ENCODE measurements at regions not wholly inside any gene's neighbourhood (a gene's known extent, or its start where the extent isn't known, plus 50 kb on each side); places are given as distances from the start of the nearest gene placed in this dataset.
"Not testable (repeated sequence)": the region's sequence is repeated elsewhere in the genome, so short reads cannot be mapped to it uniquely, and the experiment has no call there.

DNA sequence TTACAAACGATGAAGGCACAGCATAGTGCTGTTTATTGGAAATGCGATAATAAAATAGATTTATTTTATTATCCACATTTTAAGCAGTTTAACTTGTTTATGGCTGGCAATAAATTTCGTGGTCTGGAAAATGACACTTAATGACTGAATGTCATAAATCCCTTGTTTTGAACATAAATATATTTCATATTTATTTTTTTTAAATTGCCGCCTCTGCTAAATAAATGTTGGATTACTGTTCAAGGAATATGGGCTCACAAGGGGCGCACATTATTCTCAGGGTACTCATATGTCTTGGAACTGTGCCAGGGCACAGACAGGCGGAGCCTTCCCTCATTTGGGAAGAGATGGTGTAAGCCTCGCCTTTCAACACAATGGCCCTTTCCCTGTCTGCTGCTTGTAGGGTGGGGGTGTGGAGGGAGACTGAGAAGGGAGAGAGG, 134.3 kb downstream of the PXDC1 start:
- TF ChIP-seq, protein P1, sequence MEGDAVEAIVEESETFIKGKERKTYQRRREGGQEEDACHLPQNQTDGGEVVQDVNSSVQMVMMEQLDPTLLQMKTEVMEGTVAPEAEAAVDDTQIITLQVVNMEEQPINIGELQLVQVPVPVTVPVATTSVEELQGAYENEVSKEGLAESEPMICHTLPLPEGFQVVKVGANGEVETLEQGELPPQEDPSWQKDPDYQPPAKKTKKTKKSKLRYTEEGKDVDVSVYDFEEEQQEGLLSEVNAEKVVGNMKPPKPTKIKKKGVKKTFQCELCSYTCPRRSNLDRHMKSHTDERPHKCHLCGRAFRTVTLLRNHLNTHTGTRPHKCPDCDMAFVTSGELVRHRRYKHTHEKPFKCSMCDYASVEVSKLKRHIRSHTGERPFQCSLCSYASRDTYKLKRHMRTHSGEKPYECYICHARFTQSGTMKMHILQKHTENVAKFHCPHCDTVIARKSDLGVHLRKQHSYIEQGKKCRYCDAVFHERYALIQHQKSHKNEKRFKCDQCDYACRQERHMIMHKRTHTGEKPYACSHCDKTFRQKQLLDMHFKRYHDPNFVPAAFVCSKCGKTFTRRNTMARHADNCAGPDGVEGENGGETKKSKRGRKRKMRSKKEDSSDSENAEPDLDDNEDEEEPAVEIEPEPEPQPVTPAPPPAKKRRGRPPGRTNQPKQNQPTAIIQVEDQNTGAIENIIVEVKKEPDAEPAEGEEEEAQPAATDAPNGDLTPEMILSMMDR (IDR thresholded peaks at IDR 0.05) = no peak
- H3K27ac ChIP-seq = no peak overlapping the region
- DNase-seq = no peak
- no peak for ATAC-seq
- no peaks in the 10 kb centered on the region for H3K27me3 ChIP-seq (ENCODE audit: insufficient read depth in 3 of 3, low read length in 2 of 3)
- no peaks in the 10 kb centered on the region for H3K36me3 ChIP-seq (ENCODE audit: insufficient read depth in 1 of 2, low read depth in 1 of 2)
- WGBS, 3 donors = 57 to 65% (median 62%) methylated on average over 7 of the region's 7 CpGs
- no peaks in the 10 kb centered on the region for H3K9me3 ChIP-seq
- H3K4me1 ChIP-seq = no peaks in the 10 kb centered on the region
- intact Hi-C loops (cut with DNase I) = loop anchor here in 1 of 2 donors (10.0 kb wide), 1 partner anchor 342 kb away; no protein-coding TSS in a partner anchor
- H3K4me3 ChIP-seq = no peak overlapping the region

DNA sequence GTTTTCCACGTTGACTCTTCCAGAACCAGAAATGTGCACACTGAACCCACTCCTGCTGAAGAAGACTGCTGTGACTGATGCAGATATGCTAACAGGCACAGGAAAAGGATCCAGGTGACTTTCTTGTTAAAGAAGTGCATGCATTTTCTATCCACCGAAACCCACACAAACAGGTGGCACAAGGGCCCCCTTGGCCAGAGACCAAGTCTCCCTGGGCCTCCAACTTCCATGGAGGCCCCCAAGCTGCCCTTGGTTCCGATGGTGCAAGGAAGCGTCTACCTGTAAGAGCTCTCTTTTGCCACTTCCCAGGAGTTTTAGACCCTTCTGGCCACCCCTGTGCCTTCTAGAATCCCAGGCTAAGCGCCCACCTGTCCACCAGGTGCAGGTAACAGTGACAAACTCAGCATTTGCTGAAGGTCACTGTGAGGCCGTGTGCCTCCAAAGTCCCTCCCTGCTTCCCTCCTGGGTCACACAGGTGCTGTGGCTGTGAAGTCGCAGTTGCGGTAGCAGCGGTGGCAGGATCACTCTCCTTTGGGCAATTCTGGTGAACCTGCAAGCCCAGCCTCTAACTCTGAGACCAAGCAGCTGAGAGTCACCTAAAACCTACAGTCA, 134.8 kb downstream of the PXDC1 start:
- no peaks in the 10 kb centered on the region for H3K4me1 ChIP-seq
- H3K27ac ChIP-seq = no peak overlapping the region
- 74 to 83% (median 81%) methylated on average over 9 of the region's 9 CpGs for WGBS, 3 donors
- DNase-seq (no peak), ATAC-seq (no peak)
- TF ChIP-seq, protein P1 (IDR thresholded peaks at IDR 0.05) = no peak
- no peaks in the 10 kb centered on the region for H3K36me3 ChIP-seq (ENCODE audit: insufficient read depth in 1 of 2, low read depth in 1 of 2)
- intact Hi-C loops (cut with DNase I) = loop anchor here in 1 of 2 donors (10.0 kb wide), 1 partner anchor 342 kb away; no protein-coding TSS in a partner anchor
- H3K4me3 ChIP-seq = no peak overlapping the region
- H3K9me3 ChIP-seq = no peaks in the 10 kb centered on the region
- no peaks in the 10 kb centered on the region for H3K27me3 ChIP-seq (ENCODE audit: insufficient read depth in 3 of 3, low read length in 2 of 3)

DNA sequence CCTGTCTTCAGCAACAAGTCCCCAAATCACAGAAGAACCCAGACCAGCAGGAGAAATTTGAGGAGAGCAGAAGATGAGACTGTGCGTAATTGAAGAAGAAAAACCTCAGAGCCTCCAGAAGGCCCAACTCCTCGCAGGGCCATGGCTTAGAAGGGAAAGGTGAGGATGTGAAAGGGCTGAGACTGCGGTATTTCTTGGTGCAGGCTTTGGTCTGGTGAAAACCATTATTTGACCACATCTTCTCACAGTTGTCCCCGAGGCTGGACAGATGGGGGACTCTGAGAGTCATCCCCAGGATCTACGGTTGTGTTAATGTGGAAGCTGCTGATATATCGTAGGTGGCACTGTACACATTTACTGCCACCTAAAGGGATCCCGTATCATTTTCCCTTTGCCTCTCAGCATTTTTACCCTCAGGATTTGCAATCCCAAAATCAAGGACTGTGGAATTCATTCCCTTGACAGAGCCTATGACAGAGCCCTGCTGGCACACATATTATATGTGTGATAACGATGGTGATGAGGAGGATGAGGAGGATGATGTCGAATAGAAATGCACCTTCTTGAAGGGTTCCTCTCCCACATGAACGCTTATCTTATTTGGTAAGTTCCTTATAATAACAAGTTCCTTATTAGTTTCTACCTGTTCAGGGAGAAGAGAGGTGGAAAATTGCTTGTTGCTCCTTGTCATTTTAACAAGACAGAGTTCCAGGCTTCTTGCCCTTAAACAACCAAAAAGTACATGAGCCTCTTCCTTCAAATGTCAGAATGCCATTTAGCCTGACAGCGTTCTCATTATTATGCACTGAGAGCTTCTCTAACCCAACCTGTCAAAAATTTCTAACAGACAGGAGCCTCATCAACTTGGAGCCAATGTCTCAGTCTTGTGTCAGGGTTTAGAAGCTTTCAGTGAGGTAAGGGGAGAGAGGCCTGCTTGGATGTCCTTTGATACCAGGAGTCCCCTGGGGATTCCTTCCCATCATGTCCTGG, 135.8 kb downstream of the PXDC1 start:
- WGBS, 3 donors = 83 to 90% (median 85%) methylated on average over 11 of the region's 11 CpGs
- Histone ChIP-seq H3K27ac (no peak overlapping the region), H3K4me3 (no peak overlapping the region), H3K4me1 (no peaks in the 10 kb centered on the region), H3K9me3 (no peaks in the 10 kb centered on the region), H3K27me3 (ENCODE audit: insufficient read depth in 3 of 3, low read length in 2 of 3) (no peaks in the 10 kb centered on the region), H3K36me3 (ENCODE audit: insufficient read depth in 1 of 2, low read depth in 1 of 2) (no peaks in the 10 kb centered on the region)
- DNase-seq (no peak), ATAC-seq (no peak)
- intact Hi-C loops (cut with DNase I) = loop anchor here in 1 of 2 donors (10.0 kb wide), 1 partner anchor 341 kb away; no protein-coding TSS in a partner anchor
- TF ChIP-seq, protein P1 (IDR thresholded peaks at IDR 0.05) = no peak

DNA sequence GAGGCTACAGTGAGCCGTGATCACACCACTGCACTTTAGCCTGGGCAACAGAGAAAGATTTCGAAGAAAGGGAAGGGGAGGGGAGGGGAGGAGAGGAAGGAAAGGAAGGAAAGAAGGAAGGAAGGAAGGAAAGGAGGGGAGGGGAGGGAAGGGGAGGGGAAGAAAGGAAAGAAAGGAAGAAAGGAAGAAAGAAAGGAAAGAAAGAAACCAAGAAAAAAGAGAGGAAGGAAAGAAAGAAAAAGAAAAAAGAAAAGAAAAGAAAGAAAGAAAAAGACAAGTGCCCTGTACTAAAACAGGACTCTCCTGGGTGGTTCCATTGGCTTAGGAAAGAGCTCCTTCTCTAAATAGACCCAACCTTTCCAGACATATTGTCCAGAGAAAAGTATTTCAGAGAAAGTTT, 136.6 kb downstream of the PXDC1 start:
- H3K4me3 ChIP-seq = no peak overlapping the region
- no peaks in the 10 kb centered on the region for H3K36me3 ChIP-seq (ENCODE audit: insufficient read depth in 1 of 2, low read depth in 1 of 2)
- WGBS, 3 donors = 80 to 85% (median 84%) methylated on average over 2 of the region's 2 CpGs
- intact Hi-C loops (cut with DNase I) = loop anchor here in 1 of 2 donors (10.0 kb wide), 1 partner anchor 340 kb away; no protein-coding TSS in a partner anchor
- H3K27ac ChIP-seq = no peak overlapping the region
- no peaks in the 10 kb centered on the region for H3K9me3 ChIP-seq
- DNase-seq (no peak), ATAC-seq (no peak)
- no peaks in the 10 kb centered on the region for H3K4me1 ChIP-seq
- no peaks in the 10 kb centered on the region for H3K27me3 ChIP-seq (ENCODE audit: insufficient read depth in 3 of 3, low read length in 2 of 3)
- TF ChIP-seq, protein P1 (IDR thresholded peaks at IDR 0.05) = no peak

DNA sequence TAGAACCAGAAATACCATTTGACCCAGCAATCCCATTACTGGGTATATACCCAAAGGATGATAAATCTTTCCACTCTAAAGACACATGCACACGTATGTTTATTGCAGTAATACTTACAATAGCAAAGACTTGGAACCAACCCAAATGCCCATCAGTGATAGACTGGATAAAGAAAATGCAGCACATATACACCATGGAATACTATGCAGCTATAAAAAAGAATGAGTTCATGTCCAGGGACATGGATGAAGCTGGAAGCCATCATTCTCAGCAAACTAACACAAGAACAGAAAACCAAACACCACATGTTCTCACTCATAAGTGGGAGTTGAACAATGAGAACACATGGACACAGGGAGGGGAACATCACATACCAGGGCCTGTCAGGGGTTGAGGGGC, 137.9 kb downstream of the PXDC1 start:
- H3K4me3 ChIP-seq; H3K4me1 ChIP-seq; H3K9me3 ChIP-seq; DNase-seq; H3K36me3 ChIP-seq (ENCODE audit: insufficient read depth in 1 of 2, low read depth in 1 of 2); H3K27me3 ChIP-seq (ENCODE audit: insufficient read depth in 3 of 3, low read length in 2 of 3); H3K27ac ChIP-seq; ATAC-seq: not testable (repeated sequence)
- intact Hi-C loops (cut with DNase I) = loop anchor here in 1 of 2 donors (10.0 kb wide), 1 partner anchor 339 kb away; no protein-coding TSS in a partner anchor
- WGBS, 3 donors = 90 to 93% (median 93%) methylated on average over 1 of the region's 1 CpG
